ENCODE measurements at regions not wholly inside any gene's neighbourhood (a gene's known extent, or its start where the extent isn't known, plus 50 kb on each side); places are given as distances from the start of the nearest gene placed in this dataset.
"Not testable (repeated sequence)": the region's sequence is repeated elsewhere in the genome, so short reads cannot be mapped to it uniquely, and the experiment has no call there.

DNA sequence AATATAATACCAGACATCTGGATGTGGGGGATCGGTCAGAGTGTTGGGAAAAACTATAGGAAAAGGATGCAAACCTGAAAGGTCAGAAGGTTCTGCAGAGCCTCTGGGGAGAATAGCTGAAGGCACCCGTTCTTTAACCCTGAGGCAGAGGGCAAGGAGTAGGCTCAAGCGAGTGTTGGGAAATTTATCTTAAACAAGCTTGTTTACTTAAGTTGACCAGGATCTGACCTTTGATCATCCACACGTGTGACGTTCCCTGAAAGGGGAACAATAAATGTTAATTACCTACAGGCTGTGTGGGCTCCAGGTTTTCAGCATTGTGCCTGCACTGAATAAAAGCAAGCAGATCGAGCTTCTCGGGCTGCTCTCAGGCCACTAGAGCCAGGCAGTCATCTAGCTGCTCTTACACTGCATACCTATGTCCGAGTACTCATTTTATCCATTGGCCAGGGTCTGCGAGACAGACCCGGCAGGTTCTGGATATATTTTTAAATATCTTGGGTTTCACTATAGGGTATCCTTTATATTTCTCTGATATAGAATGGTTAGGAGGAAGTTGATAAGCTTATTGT is 400.6 kb upstream of the CHST9 start:
- in situ Hi-C loops (cut with HindIII; ENCODE audit: low sequenced_read_pairs) = no loop called here

DNA sequence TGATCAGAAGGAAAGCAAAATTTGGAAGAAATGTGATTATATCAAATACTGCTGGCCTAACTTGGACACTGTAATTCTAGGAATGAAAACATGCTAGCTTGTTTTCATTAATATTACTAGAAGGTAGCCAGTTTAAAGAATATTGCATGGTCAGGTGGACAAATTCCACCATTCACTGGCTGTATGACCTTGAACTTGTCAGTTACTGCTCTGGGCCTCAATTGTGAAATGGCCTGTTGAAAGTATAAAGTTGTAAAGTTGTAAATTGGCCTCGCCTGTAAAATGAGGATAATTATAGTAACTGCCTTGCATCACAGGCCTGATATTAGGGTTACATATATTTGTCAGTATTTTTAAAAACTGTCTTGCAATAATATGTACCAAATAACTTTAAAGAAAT is 398.4 kb upstream of the CHST9 start:
- in situ Hi-C loops (cut with HindIII; ENCODE audit: low sequenced_read_pairs) = no loop called here

DNA sequence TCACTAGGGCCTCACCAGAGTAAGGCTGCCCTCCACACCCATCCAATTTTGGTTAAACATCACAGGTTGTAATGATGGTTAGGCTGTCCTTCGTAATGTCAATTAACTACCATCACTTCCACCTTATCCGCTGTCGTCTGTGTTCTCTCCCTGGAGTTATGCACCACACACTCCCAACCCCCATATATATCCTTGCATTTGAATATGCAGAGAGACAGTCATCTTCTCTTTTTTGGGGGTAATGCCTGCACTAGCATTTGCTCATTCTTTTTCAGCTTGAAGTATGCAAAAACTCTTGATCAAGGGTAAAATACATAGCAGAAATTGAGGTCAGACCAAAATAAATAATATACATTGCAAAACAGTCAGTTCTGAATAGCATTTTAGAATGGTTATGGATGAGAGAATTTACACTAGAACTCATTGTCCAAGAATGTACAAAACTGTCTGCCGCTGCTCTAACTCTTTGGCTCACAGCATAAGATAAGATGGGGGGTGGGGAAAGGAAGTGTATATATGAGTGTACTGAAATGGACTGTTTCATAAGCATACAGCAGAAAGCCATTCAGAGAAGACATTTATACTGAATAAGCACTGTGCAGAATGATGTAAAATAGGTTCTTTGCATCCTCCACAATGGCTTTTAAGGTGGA is 397.8 kb upstream of the CHST9 start:
- in situ Hi-C loops (cut with HindIII; ENCODE audit: low sequenced_read_pairs) = no loop called here

DNA sequence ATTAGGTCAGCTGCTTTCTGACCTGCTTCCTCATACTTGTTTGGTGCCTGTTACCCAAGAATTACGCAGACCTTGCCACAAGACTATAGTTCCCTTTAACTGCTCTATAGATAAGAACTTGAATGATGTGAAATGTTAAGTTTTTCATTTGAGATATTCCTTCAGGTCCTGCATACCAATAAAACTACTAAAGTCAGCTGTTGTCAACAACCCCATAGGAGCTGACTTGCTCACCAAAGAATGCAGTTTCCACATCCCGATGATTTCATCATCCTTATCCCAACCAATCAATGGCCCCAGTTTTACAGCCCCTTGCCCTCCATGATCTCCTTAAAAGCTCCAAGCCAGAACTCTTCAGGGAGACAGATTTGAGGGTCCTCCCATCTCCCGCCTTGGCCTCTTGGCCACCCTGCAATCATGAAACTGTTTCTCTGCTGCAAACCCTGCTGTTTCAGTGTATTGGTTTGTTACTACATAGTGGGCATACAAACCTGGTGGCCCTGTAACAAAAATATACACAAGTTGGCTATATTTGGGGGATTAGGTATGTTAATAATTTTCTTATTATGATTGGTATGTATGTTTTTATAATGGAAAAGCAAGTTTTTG is 396.3 kb upstream of the CHST9 start:
- in situ Hi-C loops (cut with HindIII; ENCODE audit: low sequenced_read_pairs) = no loop called here

DNA sequence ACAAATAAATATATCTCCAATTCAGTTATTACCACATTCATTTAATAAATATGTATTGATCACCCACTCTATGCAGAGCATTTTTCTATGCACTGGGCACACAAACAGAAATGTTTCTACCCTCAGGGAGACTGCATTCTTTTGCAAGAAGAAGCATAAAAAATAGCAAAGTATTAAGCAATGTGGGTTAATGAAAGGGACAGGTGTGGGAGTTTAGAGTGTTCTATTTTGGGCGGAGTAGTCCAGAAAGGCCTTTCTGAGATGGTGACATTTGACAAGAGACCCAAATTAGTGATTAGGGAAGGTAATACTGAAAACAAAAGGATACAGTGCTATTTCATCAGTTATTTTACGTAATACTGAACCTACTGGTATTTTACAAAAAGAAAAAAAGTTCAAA is 394.3 kb upstream of the CHST9 start:
- in situ Hi-C loops (cut with HindIII; ENCODE audit: low sequenced_read_pairs) = no loop called here

DNA sequence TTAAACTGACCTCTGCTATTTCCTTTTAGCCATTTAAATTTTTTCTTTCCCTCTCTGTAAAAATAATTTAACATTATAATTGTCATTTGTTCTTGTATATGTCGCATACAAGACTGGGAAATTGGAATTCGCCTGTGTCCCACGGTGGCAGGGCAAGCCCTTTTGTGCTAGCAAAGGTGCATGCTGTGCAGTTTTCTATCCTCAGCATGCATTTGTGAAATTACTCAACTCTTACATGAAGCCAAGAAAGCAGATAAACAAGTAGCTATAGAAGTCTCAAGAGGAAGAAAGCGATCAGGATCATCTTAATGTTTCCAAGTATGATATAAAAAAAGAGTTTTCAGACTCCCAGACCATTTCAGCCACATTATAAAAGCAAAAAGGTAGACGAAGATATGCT is 392.6 kb upstream of the CHST9 start:
- in situ Hi-C loops (cut with HindIII; ENCODE audit: low sequenced_read_pairs) = no loop called here

DNA sequence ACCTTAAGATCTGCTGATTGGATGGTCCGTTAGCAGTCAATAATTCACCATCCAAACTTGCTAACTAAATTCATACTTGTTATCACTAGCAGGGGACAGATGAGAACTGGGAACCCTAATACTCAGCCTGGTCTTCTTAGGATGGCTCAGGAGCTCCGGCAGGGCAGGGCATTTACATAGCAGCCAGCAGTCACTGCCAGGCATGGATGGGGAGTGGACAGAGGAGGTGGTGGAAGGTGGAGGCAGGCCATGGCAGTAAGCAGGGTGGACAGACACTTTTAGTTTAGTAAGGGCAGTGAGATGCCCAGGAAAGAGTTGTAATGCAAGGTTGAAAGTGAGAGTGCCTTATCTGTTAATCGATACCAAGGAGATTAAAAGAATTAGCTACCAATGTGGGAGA is 392.2 kb upstream of the CHST9 start:
- in situ Hi-C loops (cut with HindIII; ENCODE audit: low sequenced_read_pairs) = no loop called here

DNA sequence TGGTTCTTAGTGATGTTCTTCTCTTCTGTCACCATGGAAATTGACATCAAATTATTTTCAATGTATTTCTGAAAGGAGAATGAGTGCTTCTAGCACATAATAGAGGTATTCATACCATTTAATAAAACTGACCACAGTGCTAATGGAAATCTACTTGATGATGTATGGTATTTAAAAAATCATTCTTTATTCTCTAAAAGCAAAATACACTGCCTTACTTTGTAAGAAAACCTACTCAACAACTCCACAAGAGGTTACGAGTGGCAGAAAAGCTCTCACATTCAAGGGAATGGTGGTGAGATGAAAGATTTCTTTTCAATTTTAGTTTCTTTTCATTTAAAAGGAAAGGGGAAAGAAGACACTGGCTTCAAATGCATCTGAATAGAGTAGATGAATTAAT is 382.3 kb upstream of the CHST9 start:
- in situ Hi-C loops (cut with HindIII; ENCODE audit: low sequenced_read_pairs) = no loop called here

DNA sequence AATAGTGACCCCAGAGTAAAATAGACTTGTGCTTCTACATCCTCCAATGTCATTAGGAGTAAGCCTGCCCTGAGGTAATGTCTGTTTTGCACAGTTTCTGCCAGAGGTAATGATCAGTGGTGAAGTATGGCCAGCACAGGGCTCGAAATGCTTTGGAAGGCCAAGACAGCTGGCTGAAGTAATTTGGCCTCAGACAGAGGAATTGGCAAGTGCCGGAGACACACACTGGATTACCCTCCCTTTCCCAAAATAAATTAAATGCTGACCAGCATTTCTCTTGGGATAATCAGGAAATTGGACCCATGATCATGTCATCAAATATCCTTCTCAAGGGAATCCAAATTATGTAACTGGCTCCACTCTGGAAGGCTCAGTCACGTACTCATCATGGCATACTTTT is 379.0 kb upstream of the CHST9 start:
- in situ Hi-C loops (cut with HindIII; ENCODE audit: low sequenced_read_pairs) = no loop called here

DNA sequence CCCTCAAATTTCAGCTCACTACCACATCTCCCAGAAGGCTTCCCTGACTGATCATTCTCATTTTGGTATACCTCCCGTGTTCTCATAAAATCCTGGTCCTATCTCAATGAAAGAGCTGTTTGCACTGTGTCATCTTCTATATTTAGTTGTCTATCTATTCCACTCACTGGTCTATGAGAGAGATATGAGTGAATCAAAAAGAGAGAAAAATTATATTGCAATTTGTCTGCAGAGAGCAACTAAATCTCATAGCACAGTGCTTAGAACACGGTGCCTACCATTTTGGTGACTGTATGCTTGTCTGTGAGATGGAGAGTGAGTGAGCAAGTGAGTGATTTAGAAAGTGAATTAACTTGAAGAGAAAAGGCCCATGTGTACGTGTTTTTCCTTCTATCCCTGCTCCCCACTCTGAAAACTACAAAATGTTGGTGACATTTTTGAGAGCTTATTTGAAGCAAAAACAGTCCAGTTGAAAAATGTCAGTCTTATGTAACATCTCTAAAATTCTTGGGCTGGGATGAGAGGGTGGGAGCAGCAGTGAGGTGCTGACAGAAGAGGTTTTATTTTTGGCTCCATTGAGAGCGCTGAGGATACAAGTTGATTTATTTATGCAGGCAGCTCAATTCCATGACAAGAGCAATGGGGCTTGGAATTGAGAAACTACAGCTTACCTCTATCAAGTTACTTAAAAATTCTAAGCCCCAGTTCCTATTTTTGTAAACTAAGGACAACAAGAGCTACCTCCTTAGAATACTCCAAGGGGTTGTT is 373.5 kb upstream of the CHST9 start:
- in situ Hi-C loops (cut with HindIII; ENCODE audit: low sequenced_read_pairs) = no loop called here

DNA sequence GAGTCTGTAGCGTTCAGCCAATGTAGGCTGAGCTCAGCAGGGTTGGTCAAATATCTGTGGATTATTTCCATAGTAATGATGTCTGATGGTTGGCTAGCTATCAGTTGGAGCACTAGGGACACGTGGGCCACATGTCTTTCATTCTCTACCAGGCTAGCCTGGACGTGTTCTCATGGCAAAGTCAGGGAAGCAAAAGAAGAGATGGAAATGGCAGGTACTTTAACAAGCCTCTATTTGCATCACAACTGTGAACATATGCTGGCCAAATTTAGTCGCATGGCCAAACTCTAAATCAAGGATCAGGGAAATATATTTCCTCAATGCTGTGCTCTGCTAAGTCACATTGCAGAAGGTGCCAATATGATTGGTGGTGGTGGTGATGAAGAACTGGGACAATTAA is 371.6 kb upstream of the CHST9 start:
- in situ Hi-C loops (cut with HindIII; ENCODE audit: low sequenced_read_pairs) = no loop called here

DNA sequence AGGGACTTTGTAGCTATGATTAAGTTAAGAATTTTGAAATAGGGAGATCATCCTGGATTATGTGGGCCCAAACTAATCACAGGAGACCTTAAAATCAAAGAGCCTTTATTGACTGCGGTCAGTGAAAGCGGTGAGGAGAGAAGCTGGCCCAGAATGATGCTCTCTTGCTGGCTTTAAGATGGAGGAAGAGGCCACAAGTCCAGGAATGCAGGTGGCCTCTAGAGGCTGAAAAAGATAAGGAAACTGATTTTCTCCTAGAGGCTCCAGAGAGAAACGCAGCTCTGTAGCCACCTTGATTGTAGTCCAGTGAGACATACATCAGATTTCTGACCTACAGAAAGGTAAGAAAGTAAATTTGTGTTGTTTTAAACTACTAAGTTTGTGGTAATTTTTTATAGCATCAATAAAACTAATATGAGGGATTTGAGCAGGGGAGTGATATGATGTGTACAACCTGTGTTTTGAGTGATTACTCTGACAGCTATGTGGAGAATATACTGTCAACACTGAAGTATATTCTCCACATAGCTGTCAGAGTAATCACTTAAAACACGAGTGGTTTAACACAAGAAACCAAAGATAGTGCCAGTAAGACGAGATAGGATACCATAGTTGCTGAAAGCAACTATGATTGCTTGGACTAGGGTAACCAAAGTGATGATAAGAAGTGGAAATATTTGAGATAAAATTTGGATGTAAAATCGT is 364.4 kb upstream of the CHST9 start:
- in situ Hi-C loops (cut with HindIII; ENCODE audit: low sequenced_read_pairs) = no loop called here

DNA sequence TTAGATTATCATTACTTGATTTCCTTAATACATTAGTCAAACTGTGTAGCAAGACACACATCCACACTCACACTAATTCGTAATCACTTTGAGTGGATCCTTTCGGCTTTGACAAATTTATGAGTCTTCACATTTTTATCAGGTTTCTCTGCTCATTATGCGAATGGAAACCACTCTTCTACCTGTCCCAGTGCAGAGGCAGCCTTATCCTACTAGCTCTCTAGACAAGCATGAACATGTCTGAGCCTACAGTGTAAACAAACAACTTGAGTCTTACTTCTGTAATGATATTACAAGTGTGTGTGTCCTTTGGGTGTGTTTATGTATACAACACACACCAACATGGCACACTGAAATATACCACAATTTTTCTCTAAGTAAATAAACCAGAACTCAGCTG is 361.9 kb upstream of the CHST9 start:
- in situ Hi-C loops (cut with HindIII; ENCODE audit: low sequenced_read_pairs) = no loop called here

DNA sequence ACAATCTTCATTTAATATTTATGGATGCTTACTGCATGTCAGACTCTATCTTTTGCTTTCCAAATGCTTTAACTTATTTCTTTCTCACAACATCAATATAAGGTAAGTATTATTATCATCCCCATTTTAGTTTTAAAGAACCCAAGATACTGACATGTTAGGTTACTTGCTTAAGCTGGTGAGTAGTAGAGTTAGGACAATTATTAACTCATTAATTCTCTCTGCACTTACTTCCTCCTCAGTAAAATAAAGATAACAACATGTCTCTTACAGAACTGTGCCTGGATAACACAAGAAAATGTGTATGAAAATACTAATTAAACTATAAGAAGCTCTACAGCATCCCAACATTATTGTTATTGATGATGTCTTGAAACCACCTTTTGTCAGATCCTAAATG is 359.1 kb upstream of the CHST9 start:
- in situ Hi-C loops (cut with HindIII; ENCODE audit: low sequenced_read_pairs) = no loop called here

DNA sequence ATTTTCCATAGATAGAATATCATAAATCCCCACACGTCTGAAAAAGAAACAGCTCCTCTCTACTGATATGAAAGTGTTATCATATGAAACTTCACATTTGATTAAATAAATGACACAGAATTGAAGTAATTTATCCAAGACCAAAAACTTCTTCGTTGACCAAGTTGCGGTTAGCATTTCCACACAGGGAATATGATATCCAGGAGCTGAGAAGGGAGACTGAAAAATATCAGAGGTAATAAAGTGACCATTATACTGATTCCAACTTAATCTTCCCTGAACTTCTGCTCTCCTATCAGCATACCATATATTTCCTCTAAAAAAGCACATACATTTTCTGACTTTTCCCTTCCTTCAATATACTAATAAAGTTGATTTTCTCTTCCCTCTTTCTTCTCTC is 356.2 kb upstream of the CHST9 start:
- in situ Hi-C loops (cut with HindIII; ENCODE audit: low sequenced_read_pairs) = no loop called here

DNA sequence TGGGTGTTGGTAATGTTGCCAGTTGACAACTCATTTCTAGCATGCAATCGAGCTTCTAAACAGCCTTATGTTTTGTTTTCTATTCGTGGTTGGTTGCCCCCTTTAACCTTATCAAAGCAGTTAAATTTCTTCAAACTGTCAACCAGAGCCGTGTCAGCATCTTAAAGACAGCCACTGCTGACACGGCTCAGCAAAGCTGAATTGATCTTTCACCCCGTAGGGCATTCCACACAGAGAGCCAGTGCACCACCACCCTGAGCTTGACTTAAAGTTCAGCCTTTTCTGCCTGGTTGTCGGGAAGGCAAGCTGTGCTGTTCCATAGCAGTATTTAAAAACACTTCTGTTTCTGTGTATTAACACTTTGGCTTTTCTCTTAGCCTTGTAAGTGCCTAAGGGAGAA is 355.0 kb upstream of the CHST9 start:
- in situ Hi-C loops (cut with HindIII; ENCODE audit: low sequenced_read_pairs) = no loop called here

DNA sequence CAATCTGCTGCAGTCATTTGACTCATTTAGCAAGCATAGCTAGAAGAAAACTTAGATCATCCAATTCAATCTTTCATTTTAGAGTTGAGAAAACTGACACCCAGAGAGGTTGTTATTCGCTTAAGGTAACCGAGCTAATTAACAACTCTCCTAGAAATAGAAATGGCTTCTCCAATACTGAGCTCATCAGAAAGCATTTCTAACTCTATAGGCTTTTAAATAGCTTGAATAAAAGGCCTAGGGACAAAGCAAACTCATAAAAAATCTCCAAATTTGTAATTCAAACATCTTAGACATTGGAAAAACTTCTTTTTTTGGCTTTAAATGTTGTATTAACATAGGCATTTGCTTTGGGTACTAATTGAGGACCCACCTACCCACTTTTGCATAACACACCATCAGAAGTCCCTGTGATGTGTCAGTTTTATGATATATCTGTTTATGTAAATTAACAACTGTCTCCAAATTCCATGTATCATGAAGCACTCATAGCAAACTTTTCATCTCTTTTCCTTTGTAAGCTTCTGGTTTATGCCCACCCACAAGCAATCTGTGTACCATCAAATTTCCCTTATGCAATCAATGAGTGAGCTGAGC is 343.9 kb upstream of the CHST9 start:
- in situ Hi-C loops (cut with HindIII; ENCODE audit: low sequenced_read_pairs) = no loop called here

DNA sequence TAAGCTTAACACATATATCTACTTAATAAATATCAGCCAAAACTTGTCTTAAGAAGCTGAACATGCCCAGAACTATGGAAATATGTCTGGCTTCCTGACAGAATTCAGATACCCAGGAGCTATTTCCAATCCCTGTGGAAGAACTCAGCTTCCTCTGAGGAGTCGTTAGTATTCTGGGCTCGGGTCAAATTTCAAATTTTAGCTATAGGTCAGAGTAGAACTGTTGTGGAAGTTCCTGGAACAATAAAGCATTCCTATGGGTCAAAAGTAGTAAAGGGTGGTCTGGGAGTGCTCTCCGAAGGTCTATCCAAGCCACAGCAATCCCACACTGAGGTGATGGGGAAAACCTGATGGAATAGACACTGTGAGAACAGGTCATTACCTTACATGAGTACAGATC is 342.7 kb upstream of the CHST9 start:
- in situ Hi-C loops (cut with HindIII; ENCODE audit: low sequenced_read_pairs) = no loop called here

DNA sequence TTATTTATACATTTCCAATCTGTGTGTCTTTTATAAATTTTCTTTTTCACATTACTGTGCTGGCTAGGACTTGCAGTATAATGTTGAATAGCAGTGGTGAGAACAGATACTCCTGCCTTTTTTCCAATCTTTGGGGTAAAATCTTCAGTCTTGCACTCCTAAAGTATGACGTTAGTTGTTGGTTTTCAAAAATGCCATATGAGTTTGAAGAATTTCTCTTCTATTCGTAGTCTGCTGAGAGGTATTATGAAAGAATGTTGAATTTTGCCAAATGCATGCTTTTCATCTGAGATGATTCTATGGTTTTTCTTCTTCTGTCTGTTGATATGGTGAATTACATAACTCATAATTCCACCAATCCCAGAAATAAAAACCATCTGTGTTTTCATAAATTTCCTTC is 335.3 kb upstream of the CHST9 start:
- in situ Hi-C loops (cut with HindIII; ENCODE audit: low sequenced_read_pairs) = no loop called here

DNA sequence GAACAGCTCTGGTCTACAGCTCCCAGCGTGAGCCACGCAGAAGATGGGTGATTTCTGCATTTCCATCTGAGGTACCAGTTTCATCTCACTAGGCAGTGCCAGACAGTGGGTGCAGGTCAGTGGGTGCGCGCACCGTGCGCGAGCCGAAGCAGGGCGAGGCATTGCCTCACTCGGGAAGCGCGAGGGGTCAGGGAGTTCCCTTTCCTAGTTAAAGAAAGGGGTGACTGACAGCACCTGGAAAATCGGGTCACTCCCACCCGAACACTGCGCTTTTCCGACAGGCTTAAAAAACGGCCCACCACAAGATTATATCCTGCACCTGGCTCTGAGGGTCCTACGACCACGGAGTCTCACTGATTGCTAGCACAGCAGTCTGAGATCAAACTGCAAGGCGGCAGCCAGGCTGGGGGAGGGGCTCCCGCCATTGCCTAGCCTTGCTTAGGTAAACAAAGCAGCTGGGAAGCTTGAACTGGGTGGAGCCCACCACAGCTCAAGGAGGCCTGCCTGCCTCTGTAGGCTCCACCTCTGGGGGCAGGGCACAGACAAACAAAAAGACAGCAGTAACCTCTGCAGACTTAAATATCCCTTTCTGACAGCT is 325.0 kb upstream of the CHST9 start:
- in situ Hi-C loops (cut with HindIII; ENCODE audit: low sequenced_read_pairs) = not testable (repeated sequence)

DNA sequence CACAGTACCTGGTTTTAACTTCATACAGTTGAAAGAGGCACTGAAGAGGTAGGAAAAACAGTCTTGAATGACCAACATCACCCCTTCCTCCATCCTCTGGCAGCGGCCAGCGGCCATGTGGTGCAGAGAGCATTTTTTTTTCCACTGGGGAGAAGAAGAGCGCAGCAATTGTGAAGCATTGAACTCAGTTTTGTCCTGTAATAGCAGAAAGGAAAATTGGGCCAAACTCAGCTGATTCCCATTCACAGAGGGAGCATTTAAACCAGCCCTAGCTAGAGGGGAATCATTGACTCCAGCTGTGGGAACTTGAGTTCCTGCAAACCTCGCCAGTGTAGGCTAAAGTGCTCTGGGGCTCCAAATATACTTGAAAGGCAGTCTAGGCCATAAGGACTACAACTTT is 316.6 kb upstream of the CHST9 start:
- in situ Hi-C loops (cut with HindIII; ENCODE audit: low sequenced_read_pairs) = no loop called here

All from endothelial cell of hepatic sinusoid (primary cell).